DOHH2 (cell line): ENCODE measurements at regions not wholly inside any gene's neighbourhood (a gene's known extent, or its start where the extent isn't known, plus 50 kb on each side); places are given as distances from the start of the nearest gene placed in this dataset.

Source experiments
- EZH2phosphoT487 ChIP-seq: fragments of 200-600 bp; sonication (generic); IDR thresholded peaks from 2 replicates; pipeline ENCODE4 v1.6.1; 2017; ENCODE audit warnings: borderline replicate concordance, mild to moderate bottlenecking, antibody characterized with exemption, low read length, moderate library complexity, mixed read lengths
- TF ChIP-seq, protein P1 (sequence below): fragments of 200-600 bp; sonication (generic); IDR thresholded peaks from one replicate; pipeline ENCODE4 v1.5.1; 2014; ENCODE audit warnings: antibody characterized with exemption, mild to moderate bottlenecking, low read depth, low read length; ENCODE audit not compliant: poor library complexity, severe bottlenecking

GRCh38 chr14:103280278-103280928 lies 53.6 kb upstream of the EIF5 start:
- TF ChIP-seq, protein P1, sequence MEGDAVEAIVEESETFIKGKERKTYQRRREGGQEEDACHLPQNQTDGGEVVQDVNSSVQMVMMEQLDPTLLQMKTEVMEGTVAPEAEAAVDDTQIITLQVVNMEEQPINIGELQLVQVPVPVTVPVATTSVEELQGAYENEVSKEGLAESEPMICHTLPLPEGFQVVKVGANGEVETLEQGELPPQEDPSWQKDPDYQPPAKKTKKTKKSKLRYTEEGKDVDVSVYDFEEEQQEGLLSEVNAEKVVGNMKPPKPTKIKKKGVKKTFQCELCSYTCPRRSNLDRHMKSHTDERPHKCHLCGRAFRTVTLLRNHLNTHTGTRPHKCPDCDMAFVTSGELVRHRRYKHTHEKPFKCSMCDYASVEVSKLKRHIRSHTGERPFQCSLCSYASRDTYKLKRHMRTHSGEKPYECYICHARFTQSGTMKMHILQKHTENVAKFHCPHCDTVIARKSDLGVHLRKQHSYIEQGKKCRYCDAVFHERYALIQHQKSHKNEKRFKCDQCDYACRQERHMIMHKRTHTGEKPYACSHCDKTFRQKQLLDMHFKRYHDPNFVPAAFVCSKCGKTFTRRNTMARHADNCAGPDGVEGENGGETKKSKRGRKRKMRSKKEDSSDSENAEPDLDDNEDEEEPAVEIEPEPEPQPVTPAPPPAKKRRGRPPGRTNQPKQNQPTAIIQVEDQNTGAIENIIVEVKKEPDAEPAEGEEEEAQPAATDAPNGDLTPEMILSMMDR: no peak
- no peak for TF ChIP-seq EZH2phosphoT487
